Activated naive CD4-positive, alpha-beta T cell treated with anti-CD3 and anti-CD28 coated beads for 36 hours (primary cell): ENCODE measurements at regions not wholly inside any gene's neighbourhood (a gene's known extent, or its start where the extent isn't known, plus 50 kb on each side); places are given as distances from the start of the nearest gene placed in this dataset.
"Not testable (repeated sequence)": the region's sequence is repeated elsewhere in the genome, so short reads cannot be mapped to it uniquely, and the experiment has no call there.

ENCODE experiments used
- CTCF ChIA-PET: fragments of 350-600 bp; sonication (Branson Sonifier 250); formaldehyde crosslinking; loops from one replicate; lab custom pipeline; 2021; ENCODE audit warnings: antibody characterized with exemption; lab: Charles Lee
- DNase-seq: peaks from one replicate; pipeline ENCODE4 v3.0.0-alpha.2; 2020
- H3K27ac Mint-ChIP-seq: one replicate; pipeline ENCODE4 v1.8.0; 2021; ENCODE audit warnings: mild to moderate bottlenecking, mixed read lengths
- H3K27me3 Mint-ChIP-seq: one replicate; pipeline ENCODE4 v1.8.0; 2021; ENCODE audit warnings: low read depth, mixed read lengths
- H3K36me3 Mint-ChIP-seq: one replicate; pipeline ENCODE4 v1.8.0; 2021; ENCODE audit warnings: low read depth, mixed read lengths
- H3K4me1 Mint-ChIP-seq: one replicate; pipeline ENCODE4 v1.8.0; 2021; ENCODE audit warnings: low read depth, mixed read lengths
- H3K4me3 Mint-ChIP-seq: one replicate; pipeline ENCODE4 v1.8.0; 2021; ENCODE audit warnings: mild to moderate bottlenecking, moderate library complexity, mixed read lengths
- H3K9me3 Mint-ChIP-seq: one replicate; pipeline ENCODE4 v1.8.0; 2021; ENCODE audit warnings: mixed read lengths
- intact Hi-C: fragments of 100-400 bp; cut with micrococcal nuclease; formaldehyde crosslinking; loops from one replicate; pipeline ENCODE4 v1.15.1; 2023

DNA sequence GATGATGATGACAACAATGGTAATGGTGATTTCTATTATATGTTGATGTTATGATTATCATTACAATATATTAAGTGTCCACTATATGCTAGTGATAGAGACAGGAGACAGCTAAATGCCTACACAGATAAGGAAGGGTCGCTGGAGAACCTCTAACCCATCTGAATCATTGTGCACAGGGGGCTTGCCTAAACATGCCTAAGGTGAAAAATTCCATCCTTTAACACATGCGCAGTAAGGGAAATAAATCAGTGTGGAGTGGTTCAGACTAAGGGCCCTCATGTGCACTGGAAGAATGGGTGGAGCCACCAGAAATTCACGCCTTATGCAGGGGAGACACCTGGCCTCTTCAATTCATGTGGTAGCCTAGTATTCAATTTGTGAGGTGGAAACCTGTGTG, 120.4 kb downstream of the TPBG start:
- CTCF ChIA-PET = no interaction called here
- intact Hi-C loops = no loop called here
- no peak for DNase-seq
- H3K36me3 Mint-ChIP-seq = no peaks in the 10 kb centered on the region
- no peak overlapping the region for H3K4me3 Mint-ChIP-seq
- H3K9me3 Mint-ChIP-seq = peaks cover 9% of the 10 kb centered on the region
- no peak overlapping the region for H3K27ac Mint-ChIP-seq
- no peaks in the 10 kb centered on the region for H3K4me1 Mint-ChIP-seq
- H3K27me3 Mint-ChIP-seq = no peaks in the 10 kb centered on the region

GRCh38 chr6:82484737-82485626, 121.4 kb downstream of the TPBG start:
- H3K4me1 Mint-ChIP-seq = no peaks in the 10 kb centered on the region
- H3K9me3 Mint-ChIP-seq = peaks cover 12% of the 10 kb centered on the region
- no peak overlapping the region for H3K27ac Mint-ChIP-seq
- CTCF ChIA-PET = interaction anchor here (1.1 kb wide), 1 partner anchor 572 kb away, joined by 3 read pairs; no protein-coding TSS in a partner anchor
- intact Hi-C loops = no loop called here
- no peaks in the 10 kb centered on the region for H3K36me3 Mint-ChIP-seq
- DNase-seq = no peak
- no peak overlapping the region for H3K4me3 Mint-ChIP-seq
- H3K27me3 Mint-ChIP-seq = no peaks in the 10 kb centered on the region

DNA sequence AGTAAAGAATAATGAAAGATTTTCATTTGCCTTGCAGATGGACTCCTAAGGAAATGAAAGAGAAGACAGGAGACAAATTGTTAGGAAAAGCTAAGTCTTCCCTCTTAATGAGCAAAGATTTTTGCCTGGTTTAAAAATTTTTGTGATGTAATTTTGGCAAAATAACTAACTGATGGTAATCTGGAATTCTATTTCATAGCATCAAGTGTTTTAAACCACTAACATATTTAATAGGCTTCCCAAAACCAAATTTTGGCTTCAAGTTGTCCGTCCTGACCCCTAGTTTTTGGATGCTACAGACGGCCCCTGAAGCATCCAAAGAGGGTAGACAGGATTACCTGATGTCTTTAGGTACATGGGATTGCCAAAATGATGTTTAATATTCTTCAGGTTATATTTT, 124.3 kb downstream of the TPBG start:
- DNase-seq = no peak
- Mint-ChIP-seq H3K27me3 (no peaks in the 10 kb centered on the region), H3K9me3 (peaks cover 13% of the 10 kb centered on the region), H3K36me3 (no peaks in the 10 kb centered on the region), H3K27ac (no peak overlapping the region), H3K4me3 (no peak overlapping the region), H3K4me1 (no peaks in the 10 kb centered on the region)
- CTCF ChIA-PET = no interaction called here
- intact Hi-C loops = no loop called here

DNA sequence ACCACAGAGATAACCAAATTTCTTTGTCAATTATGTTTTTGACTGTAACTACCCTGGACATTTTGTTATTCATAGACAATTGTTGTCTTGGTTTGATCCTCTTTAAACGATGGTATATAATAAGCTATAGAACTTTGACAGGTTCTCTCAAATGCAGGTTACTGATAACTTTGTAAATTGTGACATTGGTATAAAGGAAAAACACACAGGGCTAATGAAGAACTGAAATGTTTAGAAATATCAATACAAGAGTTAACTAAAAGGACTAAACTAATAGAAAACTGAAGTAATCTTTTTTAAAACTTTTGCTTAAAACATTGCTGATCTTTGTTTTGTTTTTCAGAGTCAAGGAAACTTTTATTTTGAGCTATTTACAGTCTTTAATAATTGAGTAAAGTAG, 124.8 kb downstream of the TPBG start:
- peaks cover 13% of the 10 kb centered on the region for H3K9me3 Mint-ChIP-seq
- CTCF ChIA-PET = no interaction called here
- no peak overlapping the region for H3K4me3 Mint-ChIP-seq
- no peaks in the 10 kb centered on the region for H3K36me3 Mint-ChIP-seq
- no peaks in the 10 kb centered on the region for H3K4me1 Mint-ChIP-seq
- intact Hi-C loops = no loop called here
- DNase-seq = no peak
- no peak overlapping the region for H3K27ac Mint-ChIP-seq
- no peaks in the 10 kb centered on the region for H3K27me3 Mint-ChIP-seq

DNA sequence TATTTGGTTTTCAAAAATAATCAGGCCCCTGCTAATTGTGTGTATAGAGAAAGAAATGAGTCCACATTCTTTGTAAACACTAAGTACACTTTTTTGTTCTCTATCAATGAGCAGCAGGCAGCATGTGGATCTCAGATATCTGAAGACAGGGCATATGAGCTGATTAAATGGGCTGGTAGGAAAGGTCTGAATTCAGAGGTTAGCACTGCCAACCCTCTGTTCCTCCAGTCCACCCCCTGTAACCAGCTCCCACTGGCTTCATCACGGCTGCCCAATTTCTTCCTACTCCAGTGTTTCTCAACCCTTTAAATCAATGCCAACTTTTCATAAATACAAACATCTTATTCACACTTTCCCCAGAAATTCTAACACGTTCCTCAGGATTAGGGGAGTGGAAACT, 128.5 kb downstream of the TPBG start:
- no peak for DNase-seq
- peaks cover 6% of the 10 kb centered on the region for H3K9me3 Mint-ChIP-seq
- no peak overlapping the region for H3K27ac Mint-ChIP-seq
- intact Hi-C loops = no loop called here
- no peaks in the 10 kb centered on the region for H3K36me3 Mint-ChIP-seq
- no peak overlapping the region for H3K4me3 Mint-ChIP-seq
- no peaks in the 10 kb centered on the region for H3K27me3 Mint-ChIP-seq
- no peaks in the 10 kb centered on the region for H3K4me1 Mint-ChIP-seq
- CTCF ChIA-PET = no interaction called here

GRCh38 chr6:82493467-82493866, 129.8 kb downstream of the TPBG start:
- DNase-seq = no peak
- Mint-ChIP-seq H3K4me1 (no peaks in the 10 kb centered on the region), H3K9me3 (peaks cover 5% of the 10 kb centered on the region), H3K4me3 (no peak overlapping the region), H3K36me3 (no peaks in the 10 kb centered on the region), H3K27me3 (no peaks in the 10 kb centered on the region), H3K27ac (no peak overlapping the region)
- intact Hi-C loops = no loop called here
- CTCF ChIA-PET = no interaction called here

DNA sequence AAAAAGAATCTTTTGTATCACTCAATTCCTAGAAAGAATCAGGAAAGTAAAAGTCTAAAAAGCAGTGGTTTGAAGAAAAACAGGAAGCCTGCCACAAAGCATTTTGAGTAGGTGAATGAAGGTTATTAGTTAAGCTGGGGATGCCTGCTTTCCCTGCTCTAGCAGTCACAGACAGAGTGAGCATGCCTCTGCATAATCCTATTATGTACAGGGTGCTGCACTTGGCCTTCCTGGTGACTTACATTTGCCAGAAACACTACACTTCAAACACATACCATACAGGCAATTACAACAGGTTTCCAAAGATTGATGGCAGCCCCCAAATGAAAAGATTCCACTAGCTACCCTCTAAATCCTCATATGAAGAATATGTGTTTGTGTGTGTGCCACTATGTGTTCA, 130.8 kb downstream of the TPBG start:
- CTCF ChIA-PET = no interaction called here
- H3K9me3 Mint-ChIP-seq = peaks cover 5% of the 10 kb centered on the region
- H3K4me1 Mint-ChIP-seq = no peaks in the 10 kb centered on the region
- no peak for DNase-seq
- H3K4me3 Mint-ChIP-seq = no peak overlapping the region
- intact Hi-C loops = no loop called here
- H3K27ac Mint-ChIP-seq = no peak overlapping the region
- no peaks in the 10 kb centered on the region for H3K27me3 Mint-ChIP-seq
- no peaks in the 10 kb centered on the region for H3K36me3 Mint-ChIP-seq

DNA sequence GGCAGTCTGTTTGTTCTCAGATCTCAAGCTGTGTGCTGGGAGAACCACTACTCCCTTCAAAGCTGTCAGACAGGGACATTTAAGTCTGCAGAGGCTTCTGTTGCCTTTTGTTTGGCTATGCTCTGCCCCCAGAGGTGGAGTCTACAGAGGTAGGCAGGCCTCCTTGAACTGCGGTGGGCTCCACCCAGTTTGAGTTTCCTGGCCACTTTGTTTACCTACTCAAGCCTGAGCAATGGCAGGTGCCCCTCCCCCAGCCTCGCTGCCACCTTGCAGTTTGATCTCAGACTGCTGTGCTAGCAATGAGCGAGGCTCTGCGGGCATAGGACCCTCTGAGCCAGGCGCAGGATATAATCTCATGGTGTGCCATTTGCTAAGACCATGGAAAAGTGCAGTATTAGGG, 138.3 kb downstream of the TPBG start:
- intact Hi-C loops, H3K4me3 Mint-ChIP-seq, H3K9me3 Mint-ChIP-seq, H3K36me3 Mint-ChIP-seq, H3K4me1 Mint-ChIP-seq, DNase-seq, H3K27ac Mint-ChIP-seq, CTCF ChIA-PET, H3K27me3 Mint-ChIP-seq: not testable (repeated sequence)

- no peak for DNase-seq
- Mint-ChIP-seq H3K27me3 (no peaks in the 10 kb centered on the region), H3K9me3 (peaks cover 1% of the 10 kb centered on the region), H3K36me3 (no peaks in the 10 kb centered on the region), H3K4me1 (no peaks in the 10 kb centered on the region), H3K4me3 (no peak overlapping the region), H3K27ac (no peak overlapping the region)
- intact Hi-C loops = no loop called here
- CTCF ChIA-PET = interaction anchor here (0.5 kb wide), 1 partner anchor 450 kb away, joined by 3 read pairs; no protein-coding TSS in a partner anchor
These were observed 142.9 kb downstream of the TPBG start for GRCh38 chr6:82506526-82506925.

GRCh38 chr6:82507112-82507511, 143.5 kb downstream of the TPBG start:
- DNase-seq = no peak
- intact Hi-C loops = no loop called here
- CTCF ChIA-PET = interaction anchor here (0.5 kb wide), 1 partner anchor 450 kb away, joined by 3 read pairs; no protein-coding TSS in a partner anchor
- H3K4me3 Mint-ChIP-seq = no peak overlapping the region
- H3K27me3 Mint-ChIP-seq = no peaks in the 10 kb centered on the region
- peaks cover 1% of the 10 kb centered on the region for H3K9me3 Mint-ChIP-seq
- no peaks in the 10 kb centered on the region for H3K4me1 Mint-ChIP-seq
- H3K27ac Mint-ChIP-seq = no peak overlapping the region
- no peaks in the 10 kb centered on the region for H3K36me3 Mint-ChIP-seq

GRCh38 chr6:82511546-82511945, 147.9 kb downstream of the TPBG start:
- Mint-ChIP-seq H3K9me3 (peaks cover 15% of the 10 kb centered on the region), H3K36me3 (no peaks in the 10 kb centered on the region), H3K27me3 (no peaks in the 10 kb centered on the region), H3K27ac (no peak overlapping the region), H3K4me3 (no peak overlapping the region), H3K4me1 (no peaks in the 10 kb centered on the region)
- CTCF ChIA-PET = no interaction called here
- intact Hi-C loops = no loop called here
- DNase-seq = no peak

DNA sequence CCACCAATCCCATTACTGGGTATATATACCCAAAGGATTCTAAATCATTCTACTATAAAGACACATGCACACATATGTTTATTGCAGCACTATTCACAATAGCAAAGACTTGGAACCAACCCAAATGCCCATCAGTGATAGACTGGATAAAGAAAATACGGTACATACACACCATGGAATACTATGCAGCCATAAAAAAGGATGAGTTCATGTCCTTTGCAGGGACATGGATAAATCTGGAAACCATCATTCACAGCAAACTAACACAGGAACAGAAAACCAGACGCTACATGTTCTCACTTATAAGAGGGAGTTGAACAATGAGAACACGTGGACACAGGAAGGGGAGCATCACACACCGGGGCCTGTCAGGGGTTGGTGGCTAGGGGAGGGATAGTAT, 154.3 kb downstream of the TPBG start:
- H3K36me3 Mint-ChIP-seq, H3K27ac Mint-ChIP-seq, H3K27me3 Mint-ChIP-seq, H3K4me3 Mint-ChIP-seq, DNase-seq, CTCF ChIA-PET, intact Hi-C loops, H3K4me1 Mint-ChIP-seq: not testable (repeated sequence)
- H3K9me3 Mint-ChIP-seq = peaks cover 18% of the 10 kb centered on the region

DNA sequence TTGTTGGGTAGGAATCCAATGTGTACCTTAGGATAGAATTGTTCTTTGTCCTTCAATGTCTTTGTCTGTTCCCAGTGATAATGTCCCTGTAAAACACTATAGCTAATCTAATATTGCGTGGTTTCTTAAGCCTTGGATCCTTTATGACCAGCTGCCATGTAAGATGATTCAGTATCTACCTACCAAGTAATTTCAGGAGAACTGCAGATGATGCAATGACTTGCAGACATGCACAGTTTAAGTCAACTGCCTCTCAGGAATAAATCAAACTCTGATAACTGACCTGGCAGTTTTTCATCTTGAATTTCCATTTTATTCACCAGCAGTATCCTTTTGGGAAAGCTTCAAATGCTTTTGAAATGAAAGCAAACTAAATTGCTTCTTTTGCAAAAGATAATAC, 157.8 kb downstream of the TPBG start:
- H3K9me3 Mint-ChIP-seq = peaks cover 4% of the 10 kb centered on the region
- CTCF ChIA-PET = no interaction called here

More for the DNA sequence above, 157.8 kb downstream of the TPBG start:
- H3K4me1 Mint-ChIP-seq = no peaks in the 10 kb centered on the region
- no peak for DNase-seq
- H3K36me3 Mint-ChIP-seq = no peaks in the 10 kb centered on the region
- H3K27ac Mint-ChIP-seq = no peak overlapping the region
- no peaks in the 10 kb centered on the region for H3K27me3 Mint-ChIP-seq
- no peak overlapping the region for H3K4me3 Mint-ChIP-seq
- intact Hi-C loops = no loop called here
